GM23338 (cell line): ENCODE measurements at regions not wholly inside any gene's neighbourhood (a gene's known extent, or its start where the extent isn't known, plus 50 kb on each side); places are given as distances from the start of the nearest gene placed in this dataset.

Experiments
- ATAC-seq: fragments of 200-7000 bp; cut with Tn5 transposase; 3 replicates; pipeline ENCODE4 v1.9.1; 2020
- DNase-seq: peaks from one replicate; pipeline ENCODE4 v3.0.0-alpha.2; 2015; ENCODE audit warnings: low spot score
- H2AFZ ChIP-seq: fragments of 200-600 bp; sonication (generic); 2 replicates; pipeline ENCODE4 v1.8.0; 2016; ENCODE audit warnings: antibody characterized with exemption, mild to moderate bottlenecking, moderate library complexity
- H3F3A ChIP-seq: fragments of 200-600 bp; sonication (generic); replicated peaks from 2 replicates; pipeline ENCODE4 v1.8.0; 2017; ENCODE audit warnings: antibody characterized with exemption, mixed run types, low read depth
- H3K27ac ChIP-seq: fragments of 200-600 bp; sonication (generic); 2 replicates; pipeline ENCODE4 v1.6.1; 2016; ENCODE audit warnings: low read depth
- H3K27me3 ChIP-seq: fragments of 200-600 bp; sonication (generic); 2 replicates; pipeline ENCODE4 v1.8.0; 2016; ENCODE audit warnings: mild to moderate bottlenecking, mixed run types, moderate library complexity; ENCODE audit not compliant: insufficient read depth
- H3K36me3 ChIP-seq: fragments of 200-600 bp; sonication (generic); 2 replicates; pipeline ENCODE4 v1.8.0; 2016; ENCODE audit warnings: mild to moderate bottlenecking; ENCODE audit not compliant: insufficient read depth
- H3K4me1 ChIP-seq: fragments of 200-600 bp; sonication (generic); 2 replicates; pipeline ENCODE4 v1.8.0; 2016; ENCODE audit warnings: mild to moderate bottlenecking, moderate library complexity; ENCODE audit not compliant: insufficient read depth
- H3K4me2 ChIP-seq: fragments of 200-600 bp; sonication (generic); 2 replicates; pipeline ENCODE4 v1.7.1; 2017; ENCODE audit warnings: mixed run types
- H3K4me3 ChIP-seq: fragments of 200-600 bp; sonication (generic); 2 replicates; pipeline ENCODE4 v1.6.1; 2016; ENCODE audit warnings: mixed run types
- H3K79me2 ChIP-seq: fragments of 200-600 bp; sonication (generic); replicated peaks from 2 replicates; pipeline ENCODE4 v1.8.0; 2017; ENCODE audit warnings: mild to moderate bottlenecking; ENCODE audit not compliant: insufficient read depth
- H3K9me2 ChIP-seq: fragments of 200-600 bp; sonication (generic); 2 replicates; pipeline ENCODE4 v1.8.0; 2017; ENCODE audit not compliant: insufficient read depth
- H4K20me1 ChIP-seq: fragments of 200-600 bp; sonication (generic); replicated peaks from 2 replicates; pipeline ENCODE4 v1.8.0; 2017; ENCODE audit warnings: mild to moderate bottlenecking; ENCODE audit not compliant: insufficient read depth
- H3K27ac Mint-ChIP-seq: 2 replicates; pipeline ENCODE4 v1.8.0; 2020; ENCODE audit warnings: inconsistent platforms, mild to moderate bottlenecking, moderate library complexity, mixed read lengths
- H3K27me3 Mint-ChIP-seq: 3 replicates; pipeline ENCODE4 v1.8.0; 2022; ENCODE audit warnings: low read depth, mild to moderate bottlenecking, moderate library complexity, mixed read lengths, inconsistent platforms; ENCODE audit not compliant: insufficient read depth, poor library complexity
- H3K36me3 Mint-ChIP-seq: 3 replicates; pipeline ENCODE4 v1.8.0; 2021; ENCODE audit warnings: low read depth, mild to moderate bottlenecking, inconsistent platforms, moderate library complexity, mixed read lengths
- H3K4me1 Mint-ChIP-seq: 3 replicates; pipeline ENCODE4 v1.8.0; 2020; ENCODE audit warnings: mild to moderate bottlenecking, inconsistent platforms, mixed read lengths
- H3K4me3 Mint-ChIP-seq: 3 replicates; pipeline ENCODE4 v1.8.0; 2021; ENCODE audit warnings: moderate library complexity, mild to moderate bottlenecking, inconsistent platforms, mixed read lengths
- H3K9me3 Mint-ChIP-seq: 3 replicates; pipeline ENCODE4 v1.8.0; 2020; ENCODE audit warnings: moderate library complexity, mild to moderate bottlenecking, inconsistent platforms, mixed read lengths
- CREB1 ChIP-seq: fragments of 250-450 bp; sonication (Bioruptor Pico); IDR thresholded peaks from 2 replicates; pipeline ENCODE4 v1.5.0; 2020; ENCODE audit warnings: low read depth, mild to moderate bottlenecking, moderate library complexity
- EZH2 ChIP-seq: fragments of 200-600 bp; sonication (generic); IDR thresholded peaks from one replicate; pipeline ENCODE4 v1.8.0; 2017; ENCODE audit warnings: antibody characterized with exemption, mild to moderate bottlenecking, low read depth; ENCODE audit not compliant: unreplicated experiment
- EZH2phosphoT487 ChIP-seq: fragments of 200-600 bp; sonication (generic); IDR thresholded peaks from one replicate; pipeline ENCODE4 v1.8.1; 2018; ENCODE audit warnings: antibody characterized with exemption; ENCODE audit not compliant: unreplicated experiment
- NANOG ChIP-seq: IDR thresholded peaks from 2 replicates; pipeline ENCODE4 v1.6.1; 2016; ENCODE audit warnings: antibody characterized with exemption, borderline replicate concordance
- STAT1 ChIP-seq: IDR thresholded peaks from one replicate; pipeline ENCODE4 v1.6.1; 2016; ENCODE audit warnings: antibody characterized with exemption; ENCODE audit not compliant: unreplicated experiment
- ZNF114 ChIP-seq: fragments of 250-450 bp; sonication (Bioruptor Pico); IDR thresholded peaks from 2 replicates; pipeline ENCODE4 v1.5.0; 2020; ENCODE audit warnings: mild to moderate bottlenecking, moderate library complexity
- ZNF331 ChIP-seq: fragments of 250-450 bp; sonication (Bioruptor Pico); IDR thresholded peaks from 2 replicates; pipeline ENCODE4 v1.5.0; 2020; ENCODE audit warnings: low read depth, mild to moderate bottlenecking, moderate library complexity
- TF ChIP-seq, protein P1 (sequence below): IDR thresholded peaks from one replicate; pipeline ENCODE4 v1.6.1; 2018; ENCODE audit warnings: antibody characterized with exemption; ENCODE audit not compliant: unreplicated experiment
- TF ChIP-seq, protein P2 (sequence below): IDR thresholded peaks from 2 replicates; pipeline ENCODE4 v1.6.1; 2016; ENCODE audit warnings: antibody characterized with exemption
- TF ChIP-seq, protein P3 (sequence below), 2 experiments: fragments of 200-600 bp in 1 of 2; sonication (generic) in 1 of 2; conservative IDR thresholded peaks; 2 replicates each; pipeline versions ENCODE4 v1.5.1 to v1.6.1; 2016 to 2017; ENCODE audit warnings: antibody characterized with exemption in 2 of 2, low read depth in 2 of 2, mild to moderate bottlenecking in 2 of 2, moderate library complexity in 1 of 2
- TF ChIP-seq, protein P4 (sequence below): fragments of 250-450 bp; sonication (Bioruptor Pico); IDR thresholded peaks from 2 replicates; pipeline ENCODE4 v1.5.0; 2020; ENCODE audit warnings: mild to moderate bottlenecking, moderate library complexity

DNA sequence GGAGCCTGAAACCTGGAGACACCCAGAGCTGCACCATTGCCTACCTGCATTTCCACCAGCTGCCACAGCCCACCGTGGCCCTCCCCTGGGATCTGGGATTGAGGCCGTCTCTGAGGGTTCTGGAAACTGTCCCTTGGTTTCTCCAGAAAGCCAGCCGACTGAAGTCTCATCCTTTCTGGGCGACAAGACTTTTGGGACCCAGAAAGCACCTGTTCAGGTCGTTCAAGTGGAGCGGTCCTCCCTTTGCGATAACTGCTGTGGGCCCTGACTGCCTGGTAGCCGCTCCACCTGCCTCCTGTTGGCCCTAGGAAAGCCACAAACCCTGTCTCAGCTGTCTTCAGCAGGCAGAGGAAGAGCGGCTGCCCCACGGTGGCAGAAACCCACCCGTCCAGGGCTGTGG, 346.0 kb upstream of the MKI67 start (continued):
- TF ChIP-seq NANOG (no peak), STAT1 (no peak), EZH2 (no peak), CREB1 (no peak)
- TF ChIP-seq, protein P1, sequence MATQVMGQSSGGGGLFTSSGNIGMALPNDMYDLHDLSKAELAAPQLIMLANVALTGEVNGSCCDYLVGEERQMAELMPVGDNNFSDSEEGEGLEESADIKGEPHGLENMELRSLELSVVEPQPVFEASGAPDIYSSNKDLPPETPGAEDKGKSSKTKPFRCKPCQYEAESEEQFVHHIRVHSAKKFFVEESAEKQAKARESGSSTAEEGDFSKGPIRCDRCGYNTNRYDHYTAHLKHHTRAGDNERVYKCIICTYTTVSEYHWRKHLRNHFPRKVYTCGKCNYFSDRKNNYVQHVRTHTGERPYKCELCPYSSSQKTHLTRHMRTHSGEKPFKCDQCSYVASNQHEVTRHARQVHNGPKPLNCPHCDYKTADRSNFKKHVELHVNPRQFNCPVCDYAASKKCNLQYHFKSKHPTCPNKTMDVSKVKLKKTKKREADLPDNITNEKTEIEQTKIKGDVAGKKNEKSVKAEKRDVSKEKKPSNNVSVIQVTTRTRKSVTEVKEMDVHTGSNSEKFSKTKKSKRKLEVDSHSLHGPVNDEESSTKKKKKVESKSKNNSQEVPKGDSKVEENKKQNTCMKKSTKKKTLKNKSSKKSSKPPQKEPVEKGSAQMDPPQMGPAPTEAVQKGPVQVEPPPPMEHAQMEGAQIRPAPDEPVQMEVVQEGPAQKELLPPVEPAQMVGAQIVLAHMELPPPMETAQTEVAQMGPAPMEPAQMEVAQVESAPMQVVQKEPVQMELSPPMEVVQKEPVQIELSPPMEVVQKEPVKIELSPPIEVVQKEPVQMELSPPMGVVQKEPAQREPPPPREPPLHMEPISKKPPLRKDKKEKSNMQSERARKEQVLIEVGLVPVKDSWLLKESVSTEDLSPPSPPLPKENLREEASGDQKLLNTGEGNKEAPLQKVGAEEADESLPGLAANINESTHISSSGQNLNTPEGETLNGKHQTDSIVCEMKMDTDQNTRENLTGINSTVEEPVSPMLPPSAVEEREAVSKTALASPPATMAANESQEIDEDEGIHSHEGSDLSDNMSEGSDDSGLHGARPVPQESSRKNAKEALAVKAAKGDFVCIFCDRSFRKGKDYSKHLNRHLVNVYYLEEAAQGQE = no peak
- TF ChIP-seq, protein P2, sequence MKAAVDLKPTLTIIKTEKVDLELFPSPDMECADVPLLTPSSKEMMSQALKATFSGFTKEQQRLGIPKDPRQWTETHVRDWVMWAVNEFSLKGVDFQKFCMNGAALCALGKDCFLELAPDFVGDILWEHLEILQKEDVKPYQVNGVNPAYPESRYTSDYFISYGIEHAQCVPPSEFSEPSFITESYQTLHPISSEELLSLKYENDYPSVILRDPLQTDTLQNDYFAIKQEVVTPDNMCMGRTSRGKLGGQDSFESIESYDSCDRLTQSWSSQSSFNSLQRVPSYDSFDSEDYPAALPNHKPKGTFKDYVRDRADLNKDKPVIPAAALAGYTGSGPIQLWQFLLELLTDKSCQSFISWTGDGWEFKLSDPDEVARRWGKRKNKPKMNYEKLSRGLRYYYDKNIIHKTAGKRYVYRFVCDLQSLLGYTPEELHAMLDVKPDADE = no peak
- TF ChIP-seq, protein P3, sequence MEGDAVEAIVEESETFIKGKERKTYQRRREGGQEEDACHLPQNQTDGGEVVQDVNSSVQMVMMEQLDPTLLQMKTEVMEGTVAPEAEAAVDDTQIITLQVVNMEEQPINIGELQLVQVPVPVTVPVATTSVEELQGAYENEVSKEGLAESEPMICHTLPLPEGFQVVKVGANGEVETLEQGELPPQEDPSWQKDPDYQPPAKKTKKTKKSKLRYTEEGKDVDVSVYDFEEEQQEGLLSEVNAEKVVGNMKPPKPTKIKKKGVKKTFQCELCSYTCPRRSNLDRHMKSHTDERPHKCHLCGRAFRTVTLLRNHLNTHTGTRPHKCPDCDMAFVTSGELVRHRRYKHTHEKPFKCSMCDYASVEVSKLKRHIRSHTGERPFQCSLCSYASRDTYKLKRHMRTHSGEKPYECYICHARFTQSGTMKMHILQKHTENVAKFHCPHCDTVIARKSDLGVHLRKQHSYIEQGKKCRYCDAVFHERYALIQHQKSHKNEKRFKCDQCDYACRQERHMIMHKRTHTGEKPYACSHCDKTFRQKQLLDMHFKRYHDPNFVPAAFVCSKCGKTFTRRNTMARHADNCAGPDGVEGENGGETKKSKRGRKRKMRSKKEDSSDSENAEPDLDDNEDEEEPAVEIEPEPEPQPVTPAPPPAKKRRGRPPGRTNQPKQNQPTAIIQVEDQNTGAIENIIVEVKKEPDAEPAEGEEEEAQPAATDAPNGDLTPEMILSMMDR (conservative IDR thresholded peaks at IDR 0.05; ENCODE audit: low read depth in 2 of 2) = no peak

DNA sequence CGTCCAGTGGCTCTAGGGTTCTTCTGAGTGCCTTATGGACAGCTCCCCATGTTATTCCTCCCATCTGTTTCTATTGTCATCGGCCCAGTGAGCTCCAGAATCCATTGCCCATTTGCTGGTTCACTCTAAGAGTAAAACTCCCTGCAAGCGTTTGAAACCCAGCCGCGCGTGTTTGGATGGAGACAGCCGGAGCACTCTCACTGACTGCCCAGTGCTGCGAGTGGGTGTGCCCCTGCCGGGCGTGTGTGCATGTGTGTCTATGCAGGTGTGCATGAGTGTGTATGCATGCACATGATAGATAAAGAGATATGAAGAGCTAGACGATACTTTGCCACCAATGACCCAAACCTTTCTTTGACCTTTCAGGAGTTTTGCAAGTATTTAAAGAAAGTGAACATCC, 347.2 kb upstream of the MKI67 start:
- H3K9me3 Mint-ChIP-seq = no peaks in the 10 kb centered on the region
- no peak overlapping the region for H3K27ac ChIP-seq
- TF ChIP-seq STAT1 = no peak
- TF ChIP-seq ZNF114 (CRISPR knock-in tag) = no peak
- TF ChIP-seq EZH2phosphoT487 = no peak
- no peak for TF ChIP-seq ZNF331 (CRISPR knock-in tag)
- TF ChIP-seq, protein P4, sequence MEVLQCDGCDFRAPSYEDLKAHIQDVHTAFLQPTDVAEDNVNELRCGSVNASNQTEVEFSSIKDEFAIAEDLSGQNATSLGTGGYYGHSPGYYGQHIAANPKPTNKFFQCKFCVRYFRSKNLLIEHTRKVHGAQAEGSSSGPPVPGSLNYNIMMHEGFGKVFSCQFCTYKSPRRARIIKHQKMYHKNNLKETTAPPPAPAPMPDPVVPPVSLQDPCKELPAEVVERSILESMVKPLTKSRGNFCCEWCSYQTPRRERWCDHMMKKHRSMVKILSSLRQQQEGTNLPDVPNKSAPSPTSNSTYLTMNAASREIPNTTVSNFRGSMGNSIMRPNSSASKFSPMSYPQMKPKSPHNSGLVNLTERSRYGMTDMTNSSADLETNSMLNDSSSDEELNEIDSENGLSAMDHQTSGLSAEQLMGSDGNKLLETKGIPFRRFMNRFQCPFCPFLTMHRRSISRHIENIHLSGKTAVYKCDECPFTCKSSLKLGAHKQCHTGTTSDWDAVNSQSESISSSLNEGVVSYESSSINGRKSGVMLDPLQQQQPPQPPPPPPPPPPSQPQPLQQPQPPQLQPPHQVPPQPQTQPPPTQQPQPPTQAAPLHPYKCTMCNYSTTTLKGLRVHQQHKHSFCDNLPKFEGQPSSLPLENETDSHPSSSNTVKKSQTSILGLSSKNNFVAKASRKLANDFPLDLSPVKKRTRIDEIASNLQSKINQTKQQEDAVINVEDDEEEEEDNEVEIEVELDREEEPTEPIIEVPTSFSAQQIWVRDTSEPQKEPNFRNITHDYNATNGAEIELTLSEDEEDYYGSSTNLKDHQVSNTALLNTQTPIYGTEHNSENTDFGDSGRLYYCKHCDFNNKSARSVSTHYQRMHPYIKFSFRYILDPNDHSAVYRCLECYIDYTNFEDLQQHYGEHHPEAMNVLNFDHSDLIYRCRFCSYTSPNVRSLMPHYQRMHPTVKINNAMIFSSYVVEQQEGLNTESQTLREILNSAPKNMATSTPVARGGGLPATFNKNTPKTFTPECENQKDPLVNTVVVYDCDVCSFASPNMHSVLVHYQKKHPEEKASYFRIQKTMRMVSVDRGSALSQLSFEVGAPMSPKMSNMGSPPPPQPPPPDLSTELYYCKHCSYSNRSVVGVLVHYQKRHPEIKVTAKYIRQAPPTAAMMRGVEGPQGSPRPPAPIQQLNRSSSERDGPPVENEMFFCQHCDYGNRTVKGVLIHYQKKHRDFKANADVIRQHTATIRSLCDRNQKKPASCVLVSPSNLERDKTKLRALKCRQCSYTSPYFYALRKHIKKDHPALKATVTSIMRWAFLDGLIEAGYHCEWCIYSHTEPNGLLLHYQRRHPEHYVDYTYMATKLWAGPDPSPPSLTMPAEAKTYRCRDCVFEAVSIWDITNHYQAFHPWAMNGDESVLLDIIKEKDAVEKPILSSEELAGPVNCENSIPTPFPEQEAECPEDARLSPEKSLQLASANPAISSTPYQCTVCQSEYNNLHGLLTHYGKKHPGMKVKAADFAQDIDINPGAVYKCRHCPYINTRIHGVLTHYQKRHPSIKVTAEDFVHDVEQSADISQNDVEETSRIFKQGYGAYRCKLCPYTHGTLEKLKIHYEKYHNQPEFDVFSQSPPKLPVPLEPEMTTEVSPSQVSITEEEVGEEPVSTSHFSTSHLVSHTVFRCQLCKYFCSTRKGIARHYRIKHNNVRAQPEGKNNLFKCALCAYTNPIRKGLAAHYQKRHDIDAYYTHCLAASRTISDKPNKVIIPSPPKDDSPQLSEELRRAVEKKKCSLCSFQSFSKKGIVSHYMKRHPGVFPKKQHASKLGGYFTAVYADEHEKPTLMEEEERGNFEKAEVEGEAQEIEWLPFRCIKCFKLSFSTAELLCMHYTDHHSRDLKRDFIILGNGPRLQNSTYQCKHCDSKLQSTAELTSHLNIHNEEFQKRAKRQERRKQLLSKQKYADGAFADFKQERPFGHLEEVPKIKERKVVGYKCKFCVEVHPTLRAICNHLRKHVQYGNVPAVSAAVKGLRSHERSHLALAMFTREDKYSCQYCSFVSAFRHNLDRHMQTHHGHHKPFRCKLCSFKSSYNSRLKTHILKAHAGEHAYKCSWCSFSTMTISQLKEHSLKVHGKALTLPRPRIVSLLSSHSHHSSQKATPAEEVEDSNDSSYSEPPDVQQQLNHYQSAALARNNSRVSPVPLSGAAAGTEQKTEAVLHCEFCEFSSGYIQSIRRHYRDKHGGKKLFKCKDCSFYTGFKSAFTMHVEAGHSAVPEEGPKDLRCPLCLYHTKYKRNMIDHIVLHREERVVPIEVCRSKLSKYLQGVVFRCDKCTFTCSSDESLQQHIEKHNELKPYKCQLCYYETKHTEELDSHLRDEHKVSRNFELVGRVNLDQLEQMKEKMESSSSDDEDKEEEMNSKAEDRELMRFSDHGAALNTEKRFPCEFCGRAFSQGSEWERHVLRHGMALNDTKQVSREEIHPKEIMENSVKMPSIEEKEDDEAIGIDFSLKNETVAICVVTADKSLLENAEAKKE (CRISPR knock-in tag) = no peak
- TF ChIP-seq NANOG = no peak
- TF ChIP-seq, protein P3 (conservative IDR thresholded peaks at IDR 0.05; ENCODE audit: low read depth in 2 of 2) = no peak

More for the DNA sequence above, 347.2 kb upstream of the MKI67 start:
- H3F3A ChIP-seq = no peaks in the 10 kb centered on the region
- H2AFZ ChIP-seq = no peak overlapping the region
- peaks cover 10% of the 10 kb centered on the region; the same call in 1 of the 2 replicates for H3K9me2 ChIP-seq
- H3K4me3 ChIP-seq = no peak overlapping the region
- DNase-seq (no peak), ATAC-seq (no peak)
- no peak overlapping the region for H3K4me3 Mint-ChIP-seq
- H4K20me1 ChIP-seq = no peaks in the 10 kb centered on the region
- H3K4me1 Mint-ChIP-seq = peaks cover 6% of the 10 kb centered on the region
- H3K4me2 ChIP-seq = no peak overlapping the region
- H3K36me3 Mint-ChIP-seq = no peaks in the 10 kb centered on the region
- H3K27me3 ChIP-seq = no peaks in the 10 kb centered on the region
- peaks cover 2% of the 10 kb centered on the region for H3K27me3 Mint-ChIP-seq
- H3K4me1 ChIP-seq = no peaks in the 10 kb centered on the region
- H3K27ac Mint-ChIP-seq = no peak overlapping the region
- no peaks in the 10 kb centered on the region for H3K79me2 ChIP-seq
- no peaks in the 10 kb centered on the region for H3K36me3 ChIP-seq
